DOHH2 (cell line): ENCODE measurements at regions not wholly inside any gene's neighbourhood (a gene's known extent, or its start where the extent isn't known, plus 50 kb on each side); places are given as distances from the start of the nearest gene placed in this dataset.

Experiments used
- EZH2phosphoT487 ChIP-seq: fragments of 200-600 bp; sonication (generic); IDR thresholded peaks from 2 replicates; pipeline ENCODE4 v1.6.1; 2017; ENCODE audit warnings: borderline replicate concordance, mild to moderate bottlenecking, antibody characterized with exemption, low read length, moderate library complexity, mixed read lengths
- TF ChIP-seq, protein P1 (sequence below): fragments of 200-600 bp; sonication (generic); IDR thresholded peaks from one replicate; pipeline ENCODE4 v1.5.1; 2014; ENCODE audit warnings: antibody characterized with exemption, mild to moderate bottlenecking, low read depth, low read length; ENCODE audit not compliant: poor library complexity, severe bottlenecking

DNA sequence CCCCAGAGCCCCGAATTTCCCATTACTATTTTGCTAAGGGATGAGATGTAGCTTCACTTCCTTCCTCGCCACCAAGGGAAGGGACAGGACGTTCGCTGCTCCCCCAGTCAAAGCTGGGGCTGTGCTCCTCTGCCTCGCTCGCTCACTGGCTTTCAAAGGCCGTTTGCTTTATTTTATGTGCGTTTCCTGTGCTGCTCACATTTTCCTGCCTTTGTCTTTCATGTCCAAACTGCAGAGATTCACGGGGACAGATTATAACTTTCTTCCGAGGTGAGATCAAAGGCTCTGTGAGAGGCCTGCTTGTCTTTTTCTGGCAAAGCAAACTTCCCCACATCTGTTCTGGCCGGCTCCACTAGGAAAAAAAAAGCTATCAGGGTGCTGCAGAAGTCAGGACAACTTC is 76.0 kb upstream of the FZD10 start:
- TF ChIP-seq, protein P1, sequence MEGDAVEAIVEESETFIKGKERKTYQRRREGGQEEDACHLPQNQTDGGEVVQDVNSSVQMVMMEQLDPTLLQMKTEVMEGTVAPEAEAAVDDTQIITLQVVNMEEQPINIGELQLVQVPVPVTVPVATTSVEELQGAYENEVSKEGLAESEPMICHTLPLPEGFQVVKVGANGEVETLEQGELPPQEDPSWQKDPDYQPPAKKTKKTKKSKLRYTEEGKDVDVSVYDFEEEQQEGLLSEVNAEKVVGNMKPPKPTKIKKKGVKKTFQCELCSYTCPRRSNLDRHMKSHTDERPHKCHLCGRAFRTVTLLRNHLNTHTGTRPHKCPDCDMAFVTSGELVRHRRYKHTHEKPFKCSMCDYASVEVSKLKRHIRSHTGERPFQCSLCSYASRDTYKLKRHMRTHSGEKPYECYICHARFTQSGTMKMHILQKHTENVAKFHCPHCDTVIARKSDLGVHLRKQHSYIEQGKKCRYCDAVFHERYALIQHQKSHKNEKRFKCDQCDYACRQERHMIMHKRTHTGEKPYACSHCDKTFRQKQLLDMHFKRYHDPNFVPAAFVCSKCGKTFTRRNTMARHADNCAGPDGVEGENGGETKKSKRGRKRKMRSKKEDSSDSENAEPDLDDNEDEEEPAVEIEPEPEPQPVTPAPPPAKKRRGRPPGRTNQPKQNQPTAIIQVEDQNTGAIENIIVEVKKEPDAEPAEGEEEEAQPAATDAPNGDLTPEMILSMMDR = no peak
- no peak for TF ChIP-seq EZH2phosphoT487
